Liver (tissue), 8 donors: ENCODE measurements at regions not wholly inside any gene's neighbourhood (a gene's known extent, or its start where the extent isn't known, plus 50 kb on each side); places are given as distances from the start of the nearest gene placed in this dataset.

Source experiments
- DNase-seq: peaks from one replicate; pipeline ENCODE4 v3.0.0-alpha.2; 2017; ENCODE audit warnings: low spot score
- H3K27ac ChIP-seq, 2 donors: one replicate each; pipeline ENCODE4 v1.7.0; 2013; ENCODE audit warnings: inconsistent platforms in 2 of 2, low read length in 2 of 2, control low read depth in 1 of 2, low read depth in 1 of 2, mild to moderate bottlenecking in 1 of 2
- H3K27me3 ChIP-seq, 4 donors: one replicate each; pipeline versions ENCODE4 v1.6.1 to v1.7.0; 2013; ENCODE audit warnings: low read length in 3 of 4, inconsistent platforms in 1 of 4, mild to moderate bottlenecking in 1 of 4, moderate library complexity in 1 of 4; ENCODE audit not compliant: control insufficient read depth in 4 of 4, insufficient read depth in 4 of 4
- H3K36me3 ChIP-seq, 4 donors: one replicate each; pipeline versions ENCODE4 v1.6.1 to v1.7.0; 2013; ENCODE audit warnings: low read length in 3 of 4, mild to moderate bottlenecking in 3 of 4, low read depth in 1 of 4, moderate library complexity in 1 of 4; ENCODE audit not compliant: control insufficient read depth in 4 of 4, insufficient read depth in 3 of 4
- H3K4me1 ChIP-seq, 4 donors: one replicate each; pipeline versions ENCODE4 v1.6.1 to v1.7.0; 2013; ENCODE audit warnings: low read length in 3 of 4, mild to moderate bottlenecking in 3 of 4, moderate library complexity in 1 of 4; ENCODE audit not compliant: control insufficient read depth in 4 of 4, insufficient read depth in 4 of 4
- H3K4me3 ChIP-seq, 3 donors: one replicate each; pipeline versions ENCODE4 v1.6.1 to v1.7.0; 2013; ENCODE audit warnings: low read length in 3 of 3, control low read depth in 1 of 3, low read depth in 1 of 3, mild to moderate bottlenecking in 1 of 3
- H3K9ac ChIP-seq, 2 donors: one replicate each; pipeline ENCODE4 v1.7.0; 2013; ENCODE audit warnings: low read length in 2 of 2, mild to moderate bottlenecking in 2 of 2, moderate library complexity in 2 of 2, control low read depth in 1 of 2, low read depth in 1 of 2
- H3K9me3 ChIP-seq, 4 donors: one replicate each; pipeline versions ENCODE4 v1.6.1 to v1.7.0; 2013; ENCODE audit warnings: low read length in 3 of 4; ENCODE audit not compliant: control insufficient read depth in 4 of 4
- EGR1 ChIP-seq, 2 donors: IDR thresholded peaks; 2 replicates each; pipeline ENCODE4 v1.6.1; 2016 to 2018; ENCODE audit warnings: antibody characterized with exemption in 2 of 2, low read depth in 2 of 2
- FOXA1 ChIP-seq: IDR thresholded peaks from 2 replicates; pipeline ENCODE4 v1.6.1; 2016; ENCODE audit warnings: antibody characterized with exemption
- FOXA2 ChIP-seq: IDR thresholded peaks from 2 replicates; pipeline ENCODE4 v1.6.1; 2016; ENCODE audit warnings: antibody characterized with exemption
- GABPA ChIP-seq, 2 donors: IDR thresholded peaks in 1 of 2; conservative IDR thresholded peaks in 1 of 2; 2 replicates each; pipeline ENCODE4 v1.6.1; 2016; ENCODE audit warnings: antibody characterized with exemption in 2 of 2, mild to moderate bottlenecking in 1 of 2, moderate library complexity in 1 of 2
- HNF4G ChIP-seq: IDR thresholded peaks from 2 replicates; pipeline ENCODE4 v1.6.1; 2016; ENCODE audit warnings: antibody characterized with exemption
- NR2F2 ChIP-seq: IDR thresholded peaks from 2 replicates; pipeline ENCODE4 v1.6.1; 2016; ENCODE audit warnings: antibody characterized with exemption
- RAD21 ChIP-seq, 2 donors: IDR thresholded peaks; 2 replicates each; pipeline ENCODE4 v1.6.1; 2016; ENCODE audit warnings: antibody characterized with exemption in 2 of 2, mild to moderate bottlenecking in 2 of 2
- RXRA ChIP-seq, 2 donors: IDR thresholded peaks; 2 replicates each; pipeline ENCODE4 v1.6.1; 2017 to 2018; ENCODE audit warnings: antibody characterized with exemption in 2 of 2, mild to moderate bottlenecking in 1 of 2
- TAF1 ChIP-seq: conservative IDR thresholded peaks from 2 replicates; pipeline ENCODE4 v1.6.1; 2016; ENCODE audit warnings: antibody characterized with exemption, mild to moderate bottlenecking
- YY1 ChIP-seq: IDR thresholded peaks from 2 replicates; pipeline ENCODE4 v1.6.1; 2016; ENCODE audit warnings: antibody characterized with exemption, mild to moderate bottlenecking
- WGBS: extraction: QIAGEN DNeasy Blood & Tissue Kit; methylation state at CpG from one replicate; pipeline ENCODE4 v1.1.7; 2013; 5-methylcytosine and 5-hydroxymethylcytosine counted together
- TF ChIP-seq, protein P1 (sequence below): IDR thresholded peaks from 2 replicates; pipeline ENCODE4 v1.6.1; 2016; ENCODE audit warnings: antibody characterized with exemption
- TF ChIP-seq, protein P2 (sequence below): IDR thresholded peaks from 2 replicates; pipeline ENCODE4 v1.6.1; 2016; ENCODE audit warnings: antibody characterized with exemption
- TF ChIP-seq, protein P3 (sequence below): fragments of 150-350 bp; IDR thresholded peaks from 2 replicates; pipeline ENCODE4 v1.5.1; 2017; ENCODE audit warnings: improper control_type of control experiment, low read depth, low read length; ENCODE audit not compliant: missing input control
- TF ChIP-seq, protein P4 (sequence below): IDR thresholded peaks from 2 replicates; pipeline ENCODE4 v1.6.1; 2016; ENCODE audit warnings: antibody characterized with exemption, mild to moderate bottlenecking
- TF ChIP-seq, protein P5 (sequence below): IDR thresholded peaks from 2 replicates; pipeline ENCODE4 v1.6.1; 2016; ENCODE audit warnings: antibody characterized with exemption
- donor health status: healthy.
- donor health status: healthy.
- donor health status: healthy.
- donor health status: healthy.
- donor health status: healthy.

DNA sequence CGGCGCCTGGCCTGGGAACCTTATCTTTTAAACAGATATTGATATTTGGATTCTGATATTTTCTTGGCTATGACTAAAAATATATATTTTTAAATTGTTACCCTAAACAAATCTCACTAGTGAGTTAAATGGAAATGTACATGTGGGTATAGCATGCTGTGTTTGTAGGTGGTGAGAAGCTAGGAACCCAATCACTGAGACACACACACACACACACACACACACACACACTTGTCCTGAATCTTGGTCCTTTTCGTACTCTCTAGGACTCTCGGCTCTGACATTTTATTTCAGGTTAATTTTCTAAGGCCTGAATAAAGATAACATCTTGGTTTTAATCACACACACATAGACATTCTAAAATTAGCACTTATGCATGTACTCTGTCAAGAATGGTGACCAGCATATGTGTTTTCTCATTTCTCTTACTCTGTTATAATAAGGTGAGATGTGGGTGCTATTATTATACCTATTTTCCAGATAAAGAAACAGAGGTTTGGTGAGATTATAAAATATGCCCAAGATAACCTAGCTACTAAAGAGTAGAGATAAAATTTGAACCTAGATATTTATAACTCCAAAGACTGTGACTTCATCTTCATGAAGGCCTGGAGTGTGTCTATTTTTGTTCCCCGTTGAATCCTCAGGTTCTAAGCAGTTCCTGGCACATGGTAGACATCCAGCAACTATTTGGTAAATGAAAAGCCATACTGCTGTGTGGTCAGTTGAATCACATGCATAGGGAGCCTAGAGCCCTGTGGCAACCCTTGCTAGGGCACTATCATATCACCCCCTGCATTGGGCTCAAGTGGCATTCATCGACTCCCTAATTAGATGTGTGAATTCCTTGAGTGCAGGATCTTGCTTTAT lies 85.0 kb upstream of the RAB3GAP2 start:
- no peak for DNase-seq
- no peak overlapping the region for H3K27ac ChIP-seq
- no peaks in the 10 kb centered on the region for H3K36me3 ChIP-seq
- no peak overlapping the region for H3K4me3 ChIP-seq
- 91% methylated on average over 6 of the region's 6 CpGs for WGBS
- no peaks in the 10 kb centered on the region for H3K4me1 ChIP-seq
- peaks cover 0 to 1% (median 0%) of the 10 kb centered on the region in 4 donors for H3K27me3 ChIP-seq
- no peaks in the 10 kb centered on the region for H3K9me3 ChIP-seq
- H3K9ac ChIP-seq, result no peak overlapping the region
- no peak for TF ChIP-seq NR2F2
- TF ChIP-seq RAD21 (IDR thresholded peaks at IDR 0.05), result no peak
- TF ChIP-seq HNF4G, result no peak
- no peak for TF ChIP-seq FOXA1
- TF ChIP-seq, protein P1, sequence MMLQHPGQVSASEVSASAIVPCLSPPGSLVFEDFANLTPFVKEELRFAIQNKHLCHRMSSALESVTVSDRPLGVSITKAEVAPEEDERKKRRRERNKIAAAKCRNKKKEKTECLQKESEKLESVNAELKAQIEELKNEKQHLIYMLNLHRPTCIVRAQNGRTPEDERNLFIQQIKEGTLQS, result no peak
- TF ChIP-seq, protein P2, sequence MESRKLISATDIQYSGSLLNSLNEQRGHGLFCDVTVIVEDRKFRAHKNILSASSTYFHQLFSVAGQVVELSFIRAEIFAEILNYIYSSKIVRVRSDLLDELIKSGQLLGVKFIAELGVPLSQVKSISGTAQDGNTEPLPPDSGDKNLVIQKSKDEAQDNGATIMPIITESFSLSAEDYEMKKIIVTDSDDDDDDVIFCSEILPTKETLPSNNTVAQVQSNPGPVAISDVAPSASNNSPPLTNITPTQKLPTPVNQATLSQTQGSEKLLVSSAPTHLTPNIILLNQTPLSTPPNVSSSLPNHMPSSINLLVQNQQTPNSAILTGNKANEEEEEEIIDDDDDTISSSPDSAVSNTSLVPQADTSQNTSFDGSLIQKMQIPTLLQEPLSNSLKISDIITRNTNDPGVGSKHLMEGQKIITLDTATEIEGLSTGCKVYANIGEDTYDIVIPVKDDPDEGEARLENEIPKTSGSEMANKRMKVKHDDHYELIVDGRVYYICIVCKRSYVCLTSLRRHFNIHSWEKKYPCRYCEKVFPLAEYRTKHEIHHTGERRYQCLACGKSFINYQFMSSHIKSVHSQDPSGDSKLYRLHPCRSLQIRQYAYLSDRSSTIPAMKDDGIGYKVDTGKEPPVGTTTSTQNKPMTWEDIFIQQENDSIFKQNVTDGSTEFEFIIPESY, result no peak
- TF ChIP-seq TAF1, result no peak
- no peak for TF ChIP-seq GABPA (IDR thresholded peaks at IDR 0.05 in 1 of 2, conservative IDR thresholded peaks at IDR 0.05 in 1 of 2)
- TF ChIP-seq YY1, result no peak
- TF ChIP-seq, protein P3, sequence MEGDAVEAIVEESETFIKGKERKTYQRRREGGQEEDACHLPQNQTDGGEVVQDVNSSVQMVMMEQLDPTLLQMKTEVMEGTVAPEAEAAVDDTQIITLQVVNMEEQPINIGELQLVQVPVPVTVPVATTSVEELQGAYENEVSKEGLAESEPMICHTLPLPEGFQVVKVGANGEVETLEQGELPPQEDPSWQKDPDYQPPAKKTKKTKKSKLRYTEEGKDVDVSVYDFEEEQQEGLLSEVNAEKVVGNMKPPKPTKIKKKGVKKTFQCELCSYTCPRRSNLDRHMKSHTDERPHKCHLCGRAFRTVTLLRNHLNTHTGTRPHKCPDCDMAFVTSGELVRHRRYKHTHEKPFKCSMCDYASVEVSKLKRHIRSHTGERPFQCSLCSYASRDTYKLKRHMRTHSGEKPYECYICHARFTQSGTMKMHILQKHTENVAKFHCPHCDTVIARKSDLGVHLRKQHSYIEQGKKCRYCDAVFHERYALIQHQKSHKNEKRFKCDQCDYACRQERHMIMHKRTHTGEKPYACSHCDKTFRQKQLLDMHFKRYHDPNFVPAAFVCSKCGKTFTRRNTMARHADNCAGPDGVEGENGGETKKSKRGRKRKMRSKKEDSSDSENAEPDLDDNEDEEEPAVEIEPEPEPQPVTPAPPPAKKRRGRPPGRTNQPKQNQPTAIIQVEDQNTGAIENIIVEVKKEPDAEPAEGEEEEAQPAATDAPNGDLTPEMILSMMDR, result no peak
- TF ChIP-seq EGR1 (IDR thresholded peaks at IDR 0.05; ENCODE audit: low read depth in 2 of 2), result no peak
- TF ChIP-seq, protein P4, sequence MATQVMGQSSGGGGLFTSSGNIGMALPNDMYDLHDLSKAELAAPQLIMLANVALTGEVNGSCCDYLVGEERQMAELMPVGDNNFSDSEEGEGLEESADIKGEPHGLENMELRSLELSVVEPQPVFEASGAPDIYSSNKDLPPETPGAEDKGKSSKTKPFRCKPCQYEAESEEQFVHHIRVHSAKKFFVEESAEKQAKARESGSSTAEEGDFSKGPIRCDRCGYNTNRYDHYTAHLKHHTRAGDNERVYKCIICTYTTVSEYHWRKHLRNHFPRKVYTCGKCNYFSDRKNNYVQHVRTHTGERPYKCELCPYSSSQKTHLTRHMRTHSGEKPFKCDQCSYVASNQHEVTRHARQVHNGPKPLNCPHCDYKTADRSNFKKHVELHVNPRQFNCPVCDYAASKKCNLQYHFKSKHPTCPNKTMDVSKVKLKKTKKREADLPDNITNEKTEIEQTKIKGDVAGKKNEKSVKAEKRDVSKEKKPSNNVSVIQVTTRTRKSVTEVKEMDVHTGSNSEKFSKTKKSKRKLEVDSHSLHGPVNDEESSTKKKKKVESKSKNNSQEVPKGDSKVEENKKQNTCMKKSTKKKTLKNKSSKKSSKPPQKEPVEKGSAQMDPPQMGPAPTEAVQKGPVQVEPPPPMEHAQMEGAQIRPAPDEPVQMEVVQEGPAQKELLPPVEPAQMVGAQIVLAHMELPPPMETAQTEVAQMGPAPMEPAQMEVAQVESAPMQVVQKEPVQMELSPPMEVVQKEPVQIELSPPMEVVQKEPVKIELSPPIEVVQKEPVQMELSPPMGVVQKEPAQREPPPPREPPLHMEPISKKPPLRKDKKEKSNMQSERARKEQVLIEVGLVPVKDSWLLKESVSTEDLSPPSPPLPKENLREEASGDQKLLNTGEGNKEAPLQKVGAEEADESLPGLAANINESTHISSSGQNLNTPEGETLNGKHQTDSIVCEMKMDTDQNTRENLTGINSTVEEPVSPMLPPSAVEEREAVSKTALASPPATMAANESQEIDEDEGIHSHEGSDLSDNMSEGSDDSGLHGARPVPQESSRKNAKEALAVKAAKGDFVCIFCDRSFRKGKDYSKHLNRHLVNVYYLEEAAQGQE, result no peak
- TF ChIP-seq FOXA2, result no peak
- no peak for TF ChIP-seq RXRA (IDR thresholded peaks at IDR 0.05)
- TF ChIP-seq, protein P5, sequence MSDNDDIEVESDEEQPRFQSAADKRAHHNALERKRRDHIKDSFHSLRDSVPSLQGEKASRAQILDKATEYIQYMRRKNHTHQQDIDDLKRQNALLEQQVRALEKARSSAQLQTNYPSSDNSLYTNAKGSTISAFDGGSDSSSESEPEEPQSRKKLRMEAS, result no peak
